HL-60 (cell line): ENCODE measurements at regions not wholly inside any gene's neighbourhood (a gene's known extent, or its start where the extent isn't known, plus 50 kb on each side); places are given as distances from the start of the nearest gene placed in this dataset.

Experiments used
- DNase-seq, 2 experiments: peaks; one replicate each; pipeline ENCODE4 v3.0.0-alpha.2; 2010 to 2020; ENCODE audit warnings: low read depth in 1 of 2, low spot score in 1 of 2
- H3K27ac ChIP-seq: fragments of 250-450 bp; sonication (Bioruptor Pico); replicated peaks from 2 replicates; pipeline ENCODE4 v1.5.1; 2020; ENCODE audit warnings: mild to moderate bottlenecking, moderate library complexity
- H3K27me3 ChIP-seq: fragments of 250-450 bp; sonication (Bioruptor Pico); 2 replicates; pipeline ENCODE4 v1.5.1; 2021; ENCODE audit warnings: mild to moderate bottlenecking, moderate library complexity; ENCODE audit not compliant: insufficient read depth, poor library complexity, severe bottlenecking
- H3K4me3 ChIP-seq: replicated peaks from 2 replicates; pipeline ENCODE4 v1.5.1; 2011; ENCODE audit warnings: mild to moderate bottlenecking, control low read depth, low read length; ENCODE audit not compliant: insufficient read depth
- GABPA ChIP-seq: IDR thresholded peaks from 2 replicates; pipeline ENCODE4 v1.6.1; 2012; ENCODE audit warnings: low read depth
- POLR2AphosphoS5 ChIP-seq: IDR thresholded peaks from 2 replicates; pipeline ENCODE4 v1.6.1; 2012; ENCODE audit warnings: low read depth
- SPI1 ChIP-seq: IDR thresholded peaks from 2 replicates; pipeline ENCODE4 v1.6.1; 2012; ENCODE audit warnings: low read depth, mild to moderate bottlenecking, borderline replicate concordance
- TF ChIP-seq, protein P1 (sequence below): IDR thresholded peaks from 2 replicates; pipeline ENCODE4 v1.6.1; 2012; ENCODE audit warnings: low read depth; ENCODE audit not compliant: insufficient replicate concordance
- TF ChIP-seq, protein P2 (sequence below): IDR thresholded peaks from one replicate; pipeline ENCODE4 v1.5.1; 2011; ENCODE audit warnings: low read length, control low read depth, inconsistent platforms; ENCODE audit not compliant: insufficient read depth

DNA sequence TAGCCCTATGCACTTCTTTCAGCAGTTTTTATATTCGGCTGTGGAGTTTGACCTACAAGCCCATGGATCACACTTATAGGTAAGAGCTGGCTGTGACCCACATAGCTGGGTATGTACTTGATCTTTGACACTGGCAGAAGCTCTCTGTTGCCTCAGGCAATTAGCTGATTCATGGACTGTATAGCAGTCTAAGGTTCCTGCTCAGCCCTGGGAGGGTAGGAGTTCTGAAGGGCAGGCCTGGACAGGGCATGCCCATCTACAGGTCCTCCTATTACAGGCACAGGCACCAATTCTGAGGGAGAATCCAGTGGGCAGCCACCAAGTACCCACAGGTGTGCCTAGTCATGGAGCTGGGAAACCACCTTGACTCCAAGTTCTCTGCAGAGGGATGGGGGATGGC lies 301.8 kb upstream of the GALNT5 start:
- TF ChIP-seq POLR2AphosphoS5 = no peak
- TF ChIP-seq, protein P1, sequence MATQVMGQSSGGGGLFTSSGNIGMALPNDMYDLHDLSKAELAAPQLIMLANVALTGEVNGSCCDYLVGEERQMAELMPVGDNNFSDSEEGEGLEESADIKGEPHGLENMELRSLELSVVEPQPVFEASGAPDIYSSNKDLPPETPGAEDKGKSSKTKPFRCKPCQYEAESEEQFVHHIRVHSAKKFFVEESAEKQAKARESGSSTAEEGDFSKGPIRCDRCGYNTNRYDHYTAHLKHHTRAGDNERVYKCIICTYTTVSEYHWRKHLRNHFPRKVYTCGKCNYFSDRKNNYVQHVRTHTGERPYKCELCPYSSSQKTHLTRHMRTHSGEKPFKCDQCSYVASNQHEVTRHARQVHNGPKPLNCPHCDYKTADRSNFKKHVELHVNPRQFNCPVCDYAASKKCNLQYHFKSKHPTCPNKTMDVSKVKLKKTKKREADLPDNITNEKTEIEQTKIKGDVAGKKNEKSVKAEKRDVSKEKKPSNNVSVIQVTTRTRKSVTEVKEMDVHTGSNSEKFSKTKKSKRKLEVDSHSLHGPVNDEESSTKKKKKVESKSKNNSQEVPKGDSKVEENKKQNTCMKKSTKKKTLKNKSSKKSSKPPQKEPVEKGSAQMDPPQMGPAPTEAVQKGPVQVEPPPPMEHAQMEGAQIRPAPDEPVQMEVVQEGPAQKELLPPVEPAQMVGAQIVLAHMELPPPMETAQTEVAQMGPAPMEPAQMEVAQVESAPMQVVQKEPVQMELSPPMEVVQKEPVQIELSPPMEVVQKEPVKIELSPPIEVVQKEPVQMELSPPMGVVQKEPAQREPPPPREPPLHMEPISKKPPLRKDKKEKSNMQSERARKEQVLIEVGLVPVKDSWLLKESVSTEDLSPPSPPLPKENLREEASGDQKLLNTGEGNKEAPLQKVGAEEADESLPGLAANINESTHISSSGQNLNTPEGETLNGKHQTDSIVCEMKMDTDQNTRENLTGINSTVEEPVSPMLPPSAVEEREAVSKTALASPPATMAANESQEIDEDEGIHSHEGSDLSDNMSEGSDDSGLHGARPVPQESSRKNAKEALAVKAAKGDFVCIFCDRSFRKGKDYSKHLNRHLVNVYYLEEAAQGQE = no peak
- TF ChIP-seq, protein P2, sequence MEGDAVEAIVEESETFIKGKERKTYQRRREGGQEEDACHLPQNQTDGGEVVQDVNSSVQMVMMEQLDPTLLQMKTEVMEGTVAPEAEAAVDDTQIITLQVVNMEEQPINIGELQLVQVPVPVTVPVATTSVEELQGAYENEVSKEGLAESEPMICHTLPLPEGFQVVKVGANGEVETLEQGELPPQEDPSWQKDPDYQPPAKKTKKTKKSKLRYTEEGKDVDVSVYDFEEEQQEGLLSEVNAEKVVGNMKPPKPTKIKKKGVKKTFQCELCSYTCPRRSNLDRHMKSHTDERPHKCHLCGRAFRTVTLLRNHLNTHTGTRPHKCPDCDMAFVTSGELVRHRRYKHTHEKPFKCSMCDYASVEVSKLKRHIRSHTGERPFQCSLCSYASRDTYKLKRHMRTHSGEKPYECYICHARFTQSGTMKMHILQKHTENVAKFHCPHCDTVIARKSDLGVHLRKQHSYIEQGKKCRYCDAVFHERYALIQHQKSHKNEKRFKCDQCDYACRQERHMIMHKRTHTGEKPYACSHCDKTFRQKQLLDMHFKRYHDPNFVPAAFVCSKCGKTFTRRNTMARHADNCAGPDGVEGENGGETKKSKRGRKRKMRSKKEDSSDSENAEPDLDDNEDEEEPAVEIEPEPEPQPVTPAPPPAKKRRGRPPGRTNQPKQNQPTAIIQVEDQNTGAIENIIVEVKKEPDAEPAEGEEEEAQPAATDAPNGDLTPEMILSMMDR = no peak
- no peak for TF ChIP-seq SPI1
- no peak for TF ChIP-seq GABPA
- no peaks in the 10 kb centered on the region for H3K27me3 ChIP-seq
- DNase-seq = no peak
- H3K27ac ChIP-seq = no peak overlapping the region
- no peak overlapping the region for H3K4me3 ChIP-seq

DNA sequence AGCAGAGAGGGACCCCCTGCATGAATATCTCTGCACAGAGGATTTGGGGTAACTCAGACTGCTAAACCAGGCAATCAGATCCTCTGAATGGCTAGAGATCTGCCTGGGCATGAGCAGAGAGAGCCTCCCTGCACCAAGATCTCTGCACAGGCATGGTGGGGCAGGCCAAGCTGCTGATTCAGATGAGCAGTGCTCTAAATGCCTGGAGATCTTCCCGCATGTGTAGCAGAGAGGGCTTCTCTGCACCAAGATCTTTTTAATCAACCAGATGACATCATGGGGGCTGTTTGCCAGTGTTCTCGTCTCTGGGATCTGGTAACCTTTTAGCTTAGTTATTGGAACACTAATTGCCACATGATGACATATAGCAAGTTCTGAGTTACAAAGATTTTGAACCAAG lies 301.3 kb upstream of the GALNT5 start:
- H3K27ac ChIP-seq = no peak overlapping the region
- no peak for DNase-seq
- TF ChIP-seq SPI1 (no peak), GABPA (no peak), POLR2AphosphoS5 (no peak)
- TF ChIP-seq, protein P2 = no peak
- TF ChIP-seq, protein P1 = no peak

DNA sequence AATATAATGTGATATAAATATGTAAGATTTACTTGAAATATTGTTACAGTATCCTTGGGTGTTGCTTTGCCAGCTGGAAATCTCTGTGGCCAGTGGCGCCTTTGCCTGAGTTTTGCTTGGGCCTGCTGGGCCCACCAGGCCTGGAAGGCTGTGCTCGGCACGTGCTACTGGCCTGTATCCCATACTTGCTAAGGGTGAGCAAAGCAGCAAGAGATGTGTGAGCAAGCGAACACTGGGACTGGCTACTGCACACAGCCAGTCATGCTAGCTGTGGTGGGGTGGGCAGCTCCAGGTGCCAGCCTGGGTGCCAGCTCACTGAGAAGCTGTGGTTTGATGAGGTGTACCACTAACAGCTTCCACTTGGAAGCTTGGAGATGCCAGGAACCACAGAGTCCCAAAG lies 299.1 kb upstream of the GALNT5 start:
- no peak for DNase-seq
- no peak overlapping the region for H3K4me3 ChIP-seq

More for the DNA sequence above, 301.3 kb upstream of the GALNT5 start:
- H3K27me3 ChIP-seq = no peaks in the 10 kb centered on the region
- no peak overlapping the region for H3K4me3 ChIP-seq

More for the DNA sequence above, 299.1 kb upstream of the GALNT5 start:
- H3K27ac ChIP-seq = no peak overlapping the region
- TF ChIP-seq GABPA (no peak), POLR2AphosphoS5 (no peak), SPI1 (no peak)
- TF ChIP-seq, protein P1 = no peak
- TF ChIP-seq, protein P2 = no peak
- no peaks in the 10 kb centered on the region for H3K27me3 ChIP-seq
